ENCODE measurements at regions not wholly inside any gene's neighbourhood (a gene's known extent, or its start where the extent isn't known, plus 50 kb on each side); places are given as distances from the start of the nearest gene placed in this dataset. TPM values are rescaled to one million over a fixed set of nuclear protein-coding genes. Genes with fewer than 3 reads are reported as not detected.

DNA sequence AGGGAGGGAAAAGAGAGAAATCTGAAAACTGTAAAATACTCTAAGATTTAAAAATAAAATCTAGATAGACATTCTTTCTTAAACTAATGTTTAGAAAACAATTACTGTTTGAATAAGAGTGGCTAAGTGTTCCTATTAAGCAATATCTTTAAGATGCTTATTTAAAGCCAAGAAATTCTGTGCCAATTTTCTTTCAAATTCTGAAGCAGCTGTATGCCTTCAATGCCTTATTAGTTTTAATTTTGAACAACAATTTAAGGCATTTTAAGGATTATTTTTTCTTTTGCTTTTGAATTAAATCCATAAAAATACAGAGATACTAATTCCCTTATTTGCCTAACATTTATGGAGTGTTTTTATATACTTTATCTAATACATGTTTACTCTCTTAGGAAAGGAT lies 50.3 kb upstream of the KITLG start:
- DNase-seq (ENCODE audit: low spot score) = no peak
- Histone ChIP-seq H4K20me1 (ENCODE audit: insufficient read depth, low read length) (no peaks in the 10 kb centered on the region), H3K36me3 (ENCODE audit: insufficient read depth, low read length) (no peaks in the 10 kb centered on the region), H3K4me1 (ENCODE audit: insufficient read depth, low read length, poor library complexity, severe bottlenecking) (no peaks in the 10 kb centered on the region), H3K9me3 (ENCODE audit: low read length) (no peaks in the 10 kb centered on the region), H3K27ac (ENCODE audit: low read depth, low read length, poor library complexity, severe bottlenecking) (no peak overlapping the region), H3K79me2 (ENCODE audit: insufficient read depth, low read depth, low read length) (no peaks in the 10 kb centered on the region), H3K4me2 (ENCODE audit: low read length) (no peak overlapping the region), H3K9me2 (ENCODE audit: insufficient read depth, low read length) (no peaks in the 10 kb centered on the region), H3K4me3 (ENCODE audit: low read depth, low read length, poor library complexity, severe bottlenecking) (no peak overlapping the region), H2AFZ (ENCODE audit: low read length) (no peak overlapping the region)
- TF ChIP-seq EZH2phosphoT487 (IDR thresholded peaks at IDR 0.05; ENCODE audit: borderline replicate concordance, low read depth, low read length) = no peak
- TF ChIP-seq, protein P1, sequence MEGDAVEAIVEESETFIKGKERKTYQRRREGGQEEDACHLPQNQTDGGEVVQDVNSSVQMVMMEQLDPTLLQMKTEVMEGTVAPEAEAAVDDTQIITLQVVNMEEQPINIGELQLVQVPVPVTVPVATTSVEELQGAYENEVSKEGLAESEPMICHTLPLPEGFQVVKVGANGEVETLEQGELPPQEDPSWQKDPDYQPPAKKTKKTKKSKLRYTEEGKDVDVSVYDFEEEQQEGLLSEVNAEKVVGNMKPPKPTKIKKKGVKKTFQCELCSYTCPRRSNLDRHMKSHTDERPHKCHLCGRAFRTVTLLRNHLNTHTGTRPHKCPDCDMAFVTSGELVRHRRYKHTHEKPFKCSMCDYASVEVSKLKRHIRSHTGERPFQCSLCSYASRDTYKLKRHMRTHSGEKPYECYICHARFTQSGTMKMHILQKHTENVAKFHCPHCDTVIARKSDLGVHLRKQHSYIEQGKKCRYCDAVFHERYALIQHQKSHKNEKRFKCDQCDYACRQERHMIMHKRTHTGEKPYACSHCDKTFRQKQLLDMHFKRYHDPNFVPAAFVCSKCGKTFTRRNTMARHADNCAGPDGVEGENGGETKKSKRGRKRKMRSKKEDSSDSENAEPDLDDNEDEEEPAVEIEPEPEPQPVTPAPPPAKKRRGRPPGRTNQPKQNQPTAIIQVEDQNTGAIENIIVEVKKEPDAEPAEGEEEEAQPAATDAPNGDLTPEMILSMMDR (conservative IDR thresholded peaks at IDR 0.05; ENCODE audit: low read length) = no peak
- ChIA-PET CTCF (ENCODE audit: unreplicated experiment) (no interaction called here), POLR2A (no interaction called here)
- BruUV-seq (replicated peaks) = no TSS peak
- intact Hi-C loops (cut with micrococcal nuclease; ENCODE audit: unreplicated experiment) = no loop called here

Small RNA genes in the stretch of these regions (small RNA-seq; reads per million reads assigned to genes)
- gene RNU7-120P = not detected
